H1 (cell line): ENCODE measurements at regions not wholly inside any gene's neighbourhood (a gene's known extent, or its start where the extent isn't known, plus 50 kb on each side); places are given as distances from the start of the nearest gene placed in this dataset.

ENCODE experiments used
- ASH2L ChIP-seq: fragments of 200-600, 300-600 bp; sonication (generic); IDR thresholded peaks from one replicate; pipeline ENCODE4 v1.7.1; 2017; ENCODE audit warnings: low read length
- BCL11A ChIP-seq, 2 experiments: IDR thresholded peaks; one replicate each; pipeline ENCODE4 v1.6.1; 2011; ENCODE audit warnings: low read depth in 2 of 2, low read length in 2 of 2, mild to moderate bottlenecking in 2 of 2
- CHD1 ChIP-seq: IDR thresholded peaks from 2 replicates; pipeline ENCODE4 v1.6.1; 2012; ENCODE audit warnings: low read depth, low read length, improper control_type of control experiment
- EP300 ChIP-seq, 2 experiments: IDR thresholded peaks; 1 replicate in 1 of 2; 2 replicates in 1 of 2; pipeline ENCODE4 v1.6.1; 2011 to 2012; ENCODE audit warnings: low read depth in 2 of 2, low read length in 2 of 2, mild to moderate bottlenecking in 2 of 2, borderline replicate concordance in 1 of 2, inconsistent platforms in 1 of 2, moderate library complexity in 1 of 2
- EZH2 ChIP-seq: fragments of 200-600 bp; sonication (generic); IDR thresholded peaks from 2 replicates; pipeline ENCODE4 v1.7.1; 2012; ENCODE audit warnings: low read depth, mild to moderate bottlenecking, moderate library complexity, low read length, inconsistent platforms; ENCODE audit not compliant: severe bottlenecking
- JUND ChIP-seq: IDR thresholded peaks from 2 replicates; pipeline ENCODE4 v1.6.1; 2011; ENCODE audit warnings: mild to moderate bottlenecking, improper control_type of control experiment, low read length
- POLR2A ChIP-seq, 2 experiments: IDR thresholded peaks; 1 replicate in 1 of 2; 2 replicates in 1 of 2; pipeline ENCODE4 v1.6.1; 2011; ENCODE audit warnings: low read depth in 2 of 2, low read length in 2 of 2, mild to moderate bottlenecking in 2 of 2; ENCODE audit errors: control extremely low read depth in 1 of 2
- RFX5 ChIP-seq: IDR thresholded peaks from 2 replicates; pipeline ENCODE4 v1.6.1; 2011; ENCODE audit warnings: low read depth, low read length, improper control_type of control experiment, borderline replicate concordance
- RNF2 ChIP-seq: fragments of 200-900, 300-1000 bp; sonication (generic); IDR thresholded peaks from 2 replicates; pipeline ENCODE4 v1.7.1; 2016; ENCODE audit warnings: borderline replicate concordance, low read depth, mild to moderate bottlenecking, antibody characterized with exemption, low read length; ENCODE audit not compliant: poor library complexity, severe bottlenecking; ENCODE audit errors: missing control alignments
- SUZ12 ChIP-seq: fragments of 200-600 bp; sonication (generic); IDR thresholded peaks from 2 replicates; pipeline ENCODE4 v1.6.1; 2012; ENCODE audit warnings: mild to moderate bottlenecking, inconsistent platforms, low read length, moderate library complexity, mixed read lengths
- TEAD4 ChIP-seq: IDR thresholded peaks from 2 replicates; pipeline ENCODE4 v1.6.1; 2012; ENCODE audit warnings: low read depth, low read length, inconsistent platforms, mixed read lengths
- TF ChIP-seq, protein P1 (sequence below), 3 experiments: IDR thresholded peaks; 1 replicate in 2 of 3; 2 replicates in 1 of 3; pipeline versions ENCODE4 v1.5.1 to v1.6.1; 2011; ENCODE audit warnings: low read length in 3 of 3, mild to moderate bottlenecking in 3 of 3, inconsistent platforms in 2 of 3, low read depth in 1 of 3, moderate library complexity in 1 of 3; ENCODE audit not compliant: insufficient read depth in 1 of 3; ENCODE audit errors: control extremely low read depth in 1 of 3

DNA sequence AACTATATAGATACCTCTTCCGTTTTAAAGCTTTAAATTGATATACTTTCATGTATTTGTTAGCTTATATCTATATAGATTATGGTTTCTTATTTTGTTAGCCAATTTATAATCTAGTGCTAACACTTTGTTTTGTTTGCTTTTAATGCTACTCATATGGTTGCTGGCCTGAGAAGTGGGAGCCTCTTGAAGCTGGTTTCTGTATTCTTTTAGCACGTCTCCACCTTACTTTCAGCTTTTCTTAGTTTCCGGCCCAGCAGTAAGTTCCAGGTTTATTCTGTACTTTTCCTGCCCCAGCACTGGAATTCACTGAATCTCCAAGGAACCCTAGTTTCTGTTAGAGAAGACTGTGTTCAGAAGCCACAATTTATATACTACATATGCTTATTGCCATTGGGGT, 458.9 kb downstream of the PRR16 start:
- TF ChIP-seq BCL11A (IDR thresholded peaks at IDR 0.05; ENCODE audit: low read depth in 2 of 2, low read length in 2 of 2) (no peak), ASH2L (no peak), RFX5 (no peak), EP300 (IDR thresholded peaks at IDR 0.05; ENCODE audit: borderline replicate concordance in 1 of 2, low read depth in 2 of 2, low read length in 2 of 2) (no peak), JUND (no peak), POLR2A (IDR thresholded peaks at IDR 0.05; ENCODE audit: control extremely low read depth in 1 of 2, low read depth in 2 of 2, low read length in 2 of 2) (no peak), EZH2 (no peak), SUZ12 (no peak), CHD1 (no peak), TEAD4 (no peak), RNF2 (no peak)
- TF ChIP-seq, protein P1, sequence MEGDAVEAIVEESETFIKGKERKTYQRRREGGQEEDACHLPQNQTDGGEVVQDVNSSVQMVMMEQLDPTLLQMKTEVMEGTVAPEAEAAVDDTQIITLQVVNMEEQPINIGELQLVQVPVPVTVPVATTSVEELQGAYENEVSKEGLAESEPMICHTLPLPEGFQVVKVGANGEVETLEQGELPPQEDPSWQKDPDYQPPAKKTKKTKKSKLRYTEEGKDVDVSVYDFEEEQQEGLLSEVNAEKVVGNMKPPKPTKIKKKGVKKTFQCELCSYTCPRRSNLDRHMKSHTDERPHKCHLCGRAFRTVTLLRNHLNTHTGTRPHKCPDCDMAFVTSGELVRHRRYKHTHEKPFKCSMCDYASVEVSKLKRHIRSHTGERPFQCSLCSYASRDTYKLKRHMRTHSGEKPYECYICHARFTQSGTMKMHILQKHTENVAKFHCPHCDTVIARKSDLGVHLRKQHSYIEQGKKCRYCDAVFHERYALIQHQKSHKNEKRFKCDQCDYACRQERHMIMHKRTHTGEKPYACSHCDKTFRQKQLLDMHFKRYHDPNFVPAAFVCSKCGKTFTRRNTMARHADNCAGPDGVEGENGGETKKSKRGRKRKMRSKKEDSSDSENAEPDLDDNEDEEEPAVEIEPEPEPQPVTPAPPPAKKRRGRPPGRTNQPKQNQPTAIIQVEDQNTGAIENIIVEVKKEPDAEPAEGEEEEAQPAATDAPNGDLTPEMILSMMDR (IDR thresholded peaks at IDR 0.05; ENCODE audit: control extremely low read depth in 1 of 3, insufficient read depth in 1 of 3, low read depth in 1 of 3, low read length in 3 of 3) = no peak
